ENCODE measurements at regions not wholly inside any gene's neighbourhood (a gene's known extent, or its start where the extent isn't known, plus 50 kb on each side); places are given as distances from the start of the nearest gene placed in this dataset.
"Not testable (repeated sequence)": the region's sequence is repeated elsewhere in the genome, so short reads cannot be mapped to it uniquely, and the experiment has no call there.

- H3K79me2 ChIP-seq (ENCODE audit: insufficient read depth, low read length); H3K9me3 Mint-ChIP-seq; H3K27ac Mint-ChIP-seq; H3K4me1 Mint-ChIP-seq; H3K36me3 Mint-ChIP-seq; H3K4me3 ChIP-seq (replicated peaks in 1 of 3; ENCODE audit: low read depth in 2 of 3, low read length in 3 of 3); H3K4me1 ChIP-seq (ENCODE audit: control insufficient read depth in 1 of 2, insufficient read depth in 2 of 2, low read length in 2 of 2); H3K9me3 ChIP-seq (replicated peaks in 1 of 2; ENCODE audit: control insufficient read depth in 1 of 2, insufficient read depth in 1 of 2, low read length in 2 of 2); H3K27me3 Mint-ChIP-seq (ENCODE audit: low read depth in 3 of 3); intact Hi-C loops (cut with micrococcal nuclease); H3K36me3 ChIP-seq (replicated peaks in 1 of 2; ENCODE audit: control insufficient read depth in 1 of 2, insufficient read depth in 2 of 2, low read length in 2 of 2); H2AFZ ChIP-seq (ENCODE audit: insufficient read depth, low read depth, low read length, poor library complexity, severe bottlenecking); H4K20me1 ChIP-seq (ENCODE audit: insufficient read depth, low read length); H3K9ac ChIP-seq (ENCODE audit: insufficient read depth, low read length, poor library complexity, severe bottlenecking); H3K4me2 ChIP-seq (replicated peaks; ENCODE audit: extremely low read depth, low read length, poor library complexity, severe bottlenecking); H3K27me3 ChIP-seq (ENCODE audit: control insufficient read depth in 2 of 2, insufficient read depth in 2 of 2, low read length in 2 of 2); DNase-seq; H3K4me3 Mint-ChIP-seq; H3K27ac ChIP-seq (ENCODE audit: low read depth in 1 of 2, low read length in 2 of 2): not testable (repeated sequence)
- WGBS (ENCODE audit: insufficient coverage) = no CpG with 5 or more reads among the region's 4 CpGs
Observed at GRCh38 chr15:101958656-101959055, 146.7 kb downstream of the OR4F15 start.

- peak overlapping the region in 1 of 3 experiments; percentile 30 for H3K4me3 ChIP-seq (replicated peaks in 1 of 3; ENCODE audit: low read depth in 2 of 3, low read length in 3 of 3)
- H3K27ac ChIP-seq (ENCODE audit: low read depth in 1 of 2, low read length in 2 of 2); H3K4me1 Mint-ChIP-seq; H4K20me1 ChIP-seq (ENCODE audit: insufficient read depth, low read length); H3K27me3 Mint-ChIP-seq (ENCODE audit: low read depth in 3 of 3); H3K36me3 ChIP-seq (replicated peaks in 1 of 2; ENCODE audit: control insufficient read depth in 1 of 2, insufficient read depth in 2 of 2, low read length in 2 of 2); DNase-seq; H3K9me3 Mint-ChIP-seq; H3K4me1 ChIP-seq (ENCODE audit: control insufficient read depth in 1 of 2, insufficient read depth in 2 of 2, low read length in 2 of 2); H3K9me3 ChIP-seq (replicated peaks in 1 of 2; ENCODE audit: control insufficient read depth in 1 of 2, insufficient read depth in 1 of 2, low read length in 2 of 2); intact Hi-C loops (cut with micrococcal nuclease); H3K79me2 ChIP-seq (ENCODE audit: insufficient read depth, low read length); H2AFZ ChIP-seq (ENCODE audit: insufficient read depth, low read depth, low read length, poor library complexity, severe bottlenecking); H3K27me3 ChIP-seq (ENCODE audit: control insufficient read depth in 2 of 2, insufficient read depth in 2 of 2, low read length in 2 of 2); H3K9ac ChIP-seq (ENCODE audit: insufficient read depth, low read length, poor library complexity, severe bottlenecking); H3K36me3 Mint-ChIP-seq; H3K4me2 ChIP-seq (replicated peaks; ENCODE audit: extremely low read depth, low read length, poor library complexity, severe bottlenecking): not testable (repeated sequence)
- Mint-ChIP-seq H3K27ac (peak overlapping the region in 1 of 7 donors; percentile 48), H3K4me3 (peak overlapping the region in 1 of 2 donors; percentile 73)
- WGBS (ENCODE audit: insufficient coverage) = 0% methylated on average over 8 of the region's 48 CpGs
Observed at GRCh38 chr15:101961263-101961662, 149.3 kb downstream of the OR4F15 start.

GRCh38 chr15:101961765-101962164, 149.8 kb downstream of the OR4F15 start:
- H3K4me3 ChIP-seq (replicated peaks in 1 of 3; ENCODE audit: low read depth in 2 of 3, low read length in 3 of 3) = peak overlapping the region in 1 of 3 experiments; percentile 24
- H3K9me3 ChIP-seq (replicated peaks in 1 of 2; ENCODE audit: control insufficient read depth in 1 of 2, insufficient read depth in 1 of 2, low read length in 2 of 2); H2AFZ ChIP-seq (ENCODE audit: insufficient read depth, low read depth, low read length, poor library complexity, severe bottlenecking); H3K4me1 Mint-ChIP-seq; H3K27ac Mint-ChIP-seq; intact Hi-C loops (cut with micrococcal nuclease); H3K9me3 Mint-ChIP-seq; H4K20me1 ChIP-seq (ENCODE audit: insufficient read depth, low read length); H3K36me3 ChIP-seq (replicated peaks in 1 of 2; ENCODE audit: control insufficient read depth in 1 of 2, insufficient read depth in 2 of 2, low read length in 2 of 2); H3K27ac ChIP-seq (ENCODE audit: low read depth in 1 of 2, low read length in 2 of 2); H3K4me3 Mint-ChIP-seq; DNase-seq; H3K4me1 ChIP-seq (ENCODE audit: control insufficient read depth in 1 of 2, insufficient read depth in 2 of 2, low read length in 2 of 2); H3K4me2 ChIP-seq (replicated peaks; ENCODE audit: extremely low read depth, low read length, poor library complexity, severe bottlenecking); H3K27me3 ChIP-seq (ENCODE audit: control insufficient read depth in 2 of 2, insufficient read depth in 2 of 2, low read length in 2 of 2); H3K9ac ChIP-seq (ENCODE audit: insufficient read depth, low read length, poor library complexity, severe bottlenecking); H3K79me2 ChIP-seq (ENCODE audit: insufficient read depth, low read length); H3K36me3 Mint-ChIP-seq; H3K27me3 Mint-ChIP-seq (ENCODE audit: low read depth in 3 of 3): not testable (repeated sequence)
- no CpG with 5 or more reads among the region's 41 CpGs for WGBS (ENCODE audit: insufficient coverage)

- H2AFZ ChIP-seq (ENCODE audit: insufficient read depth, low read depth, low read length, poor library complexity, severe bottlenecking); H3K36me3 ChIP-seq (replicated peaks in 1 of 2; ENCODE audit: control insufficient read depth in 1 of 2, insufficient read depth in 2 of 2, low read length in 2 of 2); H3K9ac ChIP-seq (ENCODE audit: insufficient read depth, low read length, poor library complexity, severe bottlenecking); H3K4me1 Mint-ChIP-seq; intact Hi-C loops (cut with micrococcal nuclease); H3K27me3 Mint-ChIP-seq (ENCODE audit: low read depth in 3 of 3); H3K36me3 Mint-ChIP-seq; H3K4me2 ChIP-seq (replicated peaks; ENCODE audit: extremely low read depth, low read length, poor library complexity, severe bottlenecking); H3K27me3 ChIP-seq (ENCODE audit: control insufficient read depth in 2 of 2, insufficient read depth in 2 of 2, low read length in 2 of 2); H4K20me1 ChIP-seq (ENCODE audit: insufficient read depth, low read length); H3K27ac Mint-ChIP-seq; H3K9me3 Mint-ChIP-seq; H3K4me1 ChIP-seq (ENCODE audit: control insufficient read depth in 1 of 2, insufficient read depth in 2 of 2, low read length in 2 of 2); H3K4me3 ChIP-seq (replicated peaks in 1 of 3; ENCODE audit: low read depth in 2 of 3, low read length in 3 of 3); H3K9me3 ChIP-seq (replicated peaks in 1 of 2; ENCODE audit: control insufficient read depth in 1 of 2, insufficient read depth in 1 of 2, low read length in 2 of 2); H3K27ac ChIP-seq (ENCODE audit: low read depth in 1 of 2, low read length in 2 of 2); DNase-seq; H3K4me3 Mint-ChIP-seq; H3K79me2 ChIP-seq (ENCODE audit: insufficient read depth, low read length): not testable (repeated sequence)
- WGBS (ENCODE audit: insufficient coverage) = no CpG with 5 or more reads among the region's 8 CpGs
Observed at GRCh38 chr15:101963687-101964086, 151.7 kb downstream of the OR4F15 start.

Data from CD14-positive monocyte (primary cell).